Stimulated activated CD8-positive, alpha-beta memory T cell treated with anti-CD3 and anti-CD28 coated beads, Interleukin-4, amount 100 ng/mL, for 48 hours (primary cell): ENCODE measurements at regions not wholly inside any gene's neighbourhood (a gene's known extent, or its start where the extent isn't known, plus 50 kb on each side); places are given as distances from the start of the nearest gene placed in this dataset.
"Not testable (repeated sequence)": the region's sequence is repeated elsewhere in the genome, so short reads cannot be mapped to it uniquely, and the experiment has no call there.

Experiments
- DNase-seq: peaks from one replicate; pipeline ENCODE4 v3.0.0-alpha.2; 2020

GRCh38 chr6:28585335-28585734, 59.7 kb downstream of the GPX5 start:
- no peak for DNase-seq

- no peak for DNase-seq
Observed at GRCh38 chr6:28586324-28586723, 60.6 kb downstream of the GPX5 start.

DNA sequence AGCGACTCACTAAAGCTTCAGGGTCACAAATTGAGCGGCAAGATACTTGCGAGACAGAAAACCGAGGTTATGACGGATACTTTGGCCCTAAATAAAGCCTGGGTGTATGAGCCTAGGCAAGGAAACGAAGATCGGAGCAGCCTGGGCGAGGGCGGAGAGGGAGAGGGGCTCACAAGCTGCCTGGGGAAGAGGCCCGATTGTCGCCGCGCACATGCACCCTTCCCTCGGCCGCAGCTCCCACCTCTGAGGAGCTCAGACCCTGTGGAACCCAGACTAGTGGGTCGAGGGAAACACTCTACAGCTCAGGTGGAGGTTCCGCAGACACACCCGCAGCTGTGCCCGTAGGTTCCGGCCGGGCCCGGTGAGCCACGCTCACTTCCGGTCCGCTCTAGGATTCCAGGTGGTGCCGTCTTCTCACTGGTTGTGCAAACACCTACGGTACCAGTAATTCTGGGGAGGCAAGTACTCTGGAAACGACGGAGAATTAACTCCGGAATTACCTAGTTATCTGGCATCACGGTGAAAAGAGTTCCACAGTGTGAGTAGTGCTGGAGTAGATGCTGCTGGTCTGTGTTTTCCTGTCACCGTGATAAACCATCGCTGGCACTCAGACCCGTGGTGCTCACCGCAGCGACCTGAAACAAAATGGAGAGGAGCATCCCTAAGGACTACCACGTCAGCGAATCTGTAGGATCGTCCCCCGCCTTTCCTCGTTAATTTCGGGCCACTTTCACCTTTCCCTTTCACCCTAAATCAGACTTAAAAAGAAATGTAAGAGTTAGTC, 61.5 kb downstream of the GPX5 start:
- DNase-seq: peak; percentile 76

DNA sequence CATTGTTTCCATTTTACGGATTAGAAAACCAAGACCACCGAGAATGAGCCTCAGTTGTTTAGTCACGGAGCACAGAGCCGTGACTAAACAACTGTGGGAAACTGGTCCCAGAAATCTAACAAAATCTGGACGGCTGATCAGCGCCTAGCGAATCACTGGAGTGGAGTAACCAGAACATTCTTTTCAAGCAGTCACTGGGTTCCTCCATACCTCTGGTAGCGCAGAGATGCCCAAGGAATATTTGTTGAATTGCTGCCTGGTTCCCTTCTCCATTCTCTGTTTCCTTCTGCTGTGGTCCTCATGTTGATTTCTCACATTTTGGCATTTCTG, 62.0 kb downstream of the GPX5 start:
- DNase-seq: no peak

- no peak for DNase-seq
Observed at GRCh38 chr6:28588666-28589065, 63.0 kb downstream of the GPX5 start.

DNA sequence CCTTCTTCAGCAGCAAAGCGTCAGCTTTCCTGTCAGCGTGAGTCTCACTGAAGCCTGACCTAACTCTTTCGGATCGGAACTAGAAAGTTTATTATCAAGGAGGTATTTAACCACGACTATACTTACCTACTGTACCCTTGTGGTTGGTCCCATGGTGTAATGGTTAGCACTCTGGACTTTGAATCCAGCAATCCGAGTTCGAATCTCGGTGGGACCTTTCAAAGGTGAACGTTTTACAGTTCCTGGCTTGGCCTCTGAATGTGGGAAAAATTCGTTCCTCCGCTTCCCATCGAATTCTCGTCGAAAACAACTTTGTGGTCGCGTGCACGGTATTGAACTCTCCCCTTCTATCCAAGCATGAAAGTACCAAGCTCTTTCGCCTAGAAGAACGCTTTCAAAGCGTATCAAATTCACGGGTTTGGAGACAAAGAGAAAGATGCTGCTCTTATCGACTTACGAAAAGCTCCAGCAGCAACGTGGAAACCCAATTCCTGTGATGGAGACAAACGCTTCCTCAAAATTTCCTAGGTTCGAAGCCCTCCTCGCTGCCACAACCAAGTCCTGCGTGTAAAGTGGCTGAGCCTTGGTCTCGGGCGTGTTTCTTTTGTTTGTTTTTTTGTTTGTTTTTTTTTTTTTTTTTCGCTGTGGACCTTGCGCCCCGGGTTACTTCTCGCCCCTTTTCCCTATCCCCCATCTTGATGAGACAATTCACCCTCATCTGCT, 63.7 kb downstream of the GPX5 start:
- peak; percentile 75 for DNase-seq

GRCh38 chr6:28589957-28590349, 64.3 kb downstream of the GPX5 start:
- DNase-seq: no peak

GRCh38 chr6:28597217-28597835, 71.6 kb downstream of the GPX5 start:
- DNase-seq: peak; percentile 71

- DNase-seq: no peak
Observed at GRCh38 chr6:28597924-28598722, 72.4 kb downstream of the GPX5 start.

DNA sequence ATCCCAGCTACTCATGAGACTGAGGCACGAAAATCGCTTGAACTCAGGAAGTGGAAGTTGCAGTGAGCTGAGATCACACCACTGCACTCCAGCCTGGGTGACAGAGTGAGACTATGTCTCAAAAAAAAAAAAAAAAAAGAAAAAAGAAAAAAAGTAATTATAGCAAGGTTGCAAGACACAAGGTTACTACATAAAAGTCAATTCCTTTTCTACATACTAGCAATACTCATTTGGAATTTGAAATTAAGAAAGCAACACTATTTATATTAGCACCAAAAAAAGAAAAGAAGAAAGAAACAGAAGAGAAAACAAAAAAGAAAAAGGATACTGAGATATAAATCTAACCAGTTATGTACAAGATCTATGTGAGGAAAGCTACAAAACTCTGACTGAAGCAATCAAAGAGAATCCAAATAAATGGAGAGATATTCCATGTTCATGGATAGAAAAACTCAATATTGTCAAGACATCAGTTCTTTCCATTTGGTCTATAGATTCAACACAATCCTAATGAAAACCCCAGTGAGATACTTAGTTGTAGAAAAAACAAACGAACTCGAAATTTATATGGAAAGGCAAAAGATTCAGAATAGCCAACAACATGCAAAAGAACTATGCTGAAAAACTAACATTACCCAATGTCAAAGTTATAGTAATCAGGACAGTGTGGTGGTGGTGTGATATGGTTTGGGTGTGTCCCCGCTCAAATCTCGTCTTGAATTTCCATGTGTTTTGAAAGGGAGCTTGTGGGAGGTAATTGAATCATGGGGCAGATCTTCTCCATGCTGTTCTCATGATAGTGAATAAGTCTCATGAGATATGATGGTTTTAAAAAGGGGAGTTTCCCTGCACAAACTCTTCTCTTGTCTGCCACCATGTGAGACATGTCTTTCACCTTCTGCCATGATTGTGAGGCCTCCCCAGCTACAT, 73.3 kb downstream of the GPX5 start:
- DNase-seq: no peak

GRCh38 chr6:28600245-28600644, 74.6 kb downstream of the GPX5 start:
- DNase-seq: no peak

- no peak for DNase-seq
Observed at GRCh38 chr6:28603891-28604290, 78.2 kb downstream of the GPX5 start.

GRCh38 chr6:28606424-28607391, 81.0 kb downstream of the GPX5 start:
- DNase-seq: peak; percentile 70

DNA sequence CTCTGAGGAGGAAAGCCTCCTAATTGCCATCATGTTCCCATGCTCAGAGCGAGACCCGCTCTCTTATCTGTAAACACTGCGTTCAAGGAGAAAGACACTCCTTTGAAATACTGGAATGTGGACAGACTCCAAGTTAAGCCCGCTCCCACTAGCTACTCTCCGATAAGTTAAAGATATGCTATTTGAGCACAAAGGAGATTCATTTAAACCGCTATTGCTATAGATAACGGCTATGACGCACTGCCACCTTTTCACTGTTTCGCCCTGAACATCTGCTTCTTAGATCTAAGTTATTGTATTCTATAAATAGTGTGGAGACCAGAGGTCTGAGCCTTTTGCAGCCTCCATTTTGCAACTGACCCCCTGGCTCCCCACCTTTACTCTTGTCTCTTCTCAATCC, 82.3 kb downstream of the GPX5 start:
- no peak for DNase-seq

DNA sequence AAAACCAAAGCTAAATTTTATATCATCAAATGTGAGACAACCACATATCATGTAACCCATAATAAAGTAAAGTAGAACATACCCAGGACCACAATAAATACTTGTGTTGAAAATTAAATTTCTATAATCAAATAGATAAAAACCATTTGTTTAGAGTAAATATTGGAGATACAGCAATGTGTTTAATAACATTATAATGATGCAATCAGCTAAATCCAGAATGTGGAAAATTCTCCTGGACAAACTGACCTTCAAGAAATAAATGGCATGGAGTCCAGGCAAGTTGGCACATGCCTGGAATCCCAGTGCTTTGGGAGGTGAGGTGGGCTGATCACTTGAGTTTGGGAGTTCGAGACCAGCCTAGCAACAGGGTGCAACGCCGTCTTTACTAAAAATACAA, 84.0 kb downstream of the GPX5 start:
- DNase-seq: no peak

DNA sequence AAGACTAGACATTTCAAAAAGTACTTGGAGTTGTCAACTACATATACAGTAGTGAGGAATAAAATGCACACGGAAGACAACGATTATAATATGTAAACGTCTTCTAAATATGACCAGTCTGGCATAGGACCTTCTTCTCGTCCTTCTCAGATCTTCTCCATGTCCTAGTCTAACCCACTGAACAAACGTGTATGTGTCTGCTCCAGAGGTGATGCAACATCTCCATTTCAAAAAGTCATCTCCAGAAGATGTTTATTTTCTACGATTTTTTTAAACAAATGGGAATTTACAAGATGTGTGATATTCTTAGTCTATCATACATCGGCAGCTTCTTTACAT, 89.9 kb downstream of the GPX5 start:
- DNase-seq: no peak

GRCh38 chr6:28615955-28616747, 90.5 kb downstream of the GPX5 start:
- no peak for DNase-seq

- DNase-seq: no peak
Observed at GRCh38 chr6:28618898-28619555, 93.3 kb downstream of the GPX5 start.

DNA sequence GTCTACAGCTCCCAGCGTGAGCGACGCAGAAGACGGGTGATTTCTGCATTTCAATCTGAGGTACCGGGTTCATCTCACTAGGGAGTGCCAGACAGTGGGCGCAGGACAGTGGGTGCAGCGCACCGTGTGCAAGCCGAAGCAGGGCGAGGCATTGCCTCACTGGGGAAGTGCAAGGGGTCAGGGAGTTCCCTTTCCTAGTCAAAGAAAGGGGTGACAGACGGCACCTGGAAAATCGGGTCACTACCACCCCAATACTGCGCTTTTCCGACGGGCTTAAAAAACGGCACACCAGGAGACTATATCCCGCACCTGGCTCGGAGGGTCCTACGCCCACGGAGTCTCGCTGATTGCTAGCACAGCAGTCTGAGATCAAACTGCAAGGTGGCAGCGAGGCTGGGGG, 95.6 kb downstream of the GPX5 start:
- not testable (repeated sequence) for DNase-seq

- not testable (repeated sequence) for DNase-seq
Observed at GRCh38 chr6:28623242-28623641, 97.6 kb downstream of the GPX5 start.
